CD14-positive monocyte (primary cell): ENCODE measurements at regions not wholly inside any gene's neighbourhood (a gene's known extent, or its start where the extent isn't known, plus 50 kb on each side); places are given as distances from the start of the nearest gene placed in this dataset.

Experiments
- DNase-seq, 3 donors: peaks; one replicate each; pipeline ENCODE4 v3.0.0-alpha.2; 2011 to 2022
- H2AFZ ChIP-seq: 2 replicates; pipeline ENCODE4 v1.6.0; 2012; ENCODE audit warnings: mild to moderate bottlenecking, low read depth, low read length, inconsistent platforms; ENCODE audit not compliant: insufficient read depth, poor library complexity, severe bottlenecking
- H3K27ac ChIP-seq, 2 donors: 1 replicate in 1 of 2; 2 replicates in 1 of 2; pipeline ENCODE4 v1.5.1; 2012 to 2013; ENCODE audit warnings: low read length in 2 of 2, control low read depth in 1 of 2, inconsistent platforms in 1 of 2, low read depth in 1 of 2, mild to moderate bottlenecking in 1 of 2
- H3K27me3 ChIP-seq, 2 donors: one replicate each; pipeline versions ENCODE4 v1.6.0 to v1.6.1; 2011 to 2013; ENCODE audit warnings: low read length in 2 of 2; ENCODE audit not compliant: control insufficient read depth in 2 of 2, insufficient read depth in 2 of 2
- H3K36me3 ChIP-seq, 2 donors: replicated peaks in 1 of 2; 1 replicate in 1 of 2; 2 replicates in 1 of 2; pipeline versions ENCODE4 v1.5.1 to v1.6.1; 2012 to 2013; ENCODE audit warnings: low read length in 2 of 2, control low read depth in 1 of 2, inconsistent platforms in 1 of 2, mild to moderate bottlenecking in 1 of 2; ENCODE audit not compliant: insufficient read depth in 2 of 2, control insufficient read depth in 1 of 2
- H3K4me1 ChIP-seq, 2 donors: 1 replicate in 1 of 2; 2 replicates in 1 of 2; pipeline versions ENCODE4 v1.5.1 to v1.6.1; 2012 to 2013; ENCODE audit warnings: low read length in 2 of 2, control low read depth in 1 of 2, inconsistent platforms in 1 of 2, mild to moderate bottlenecking in 1 of 2, moderate library complexity in 1 of 2; ENCODE audit not compliant: insufficient read depth in 2 of 2, control insufficient read depth in 1 of 2
- H3K4me2 ChIP-seq: replicated peaks from 2 replicates; pipeline ENCODE3; 2012; ENCODE audit warnings: low read length, moderate library complexity, mild to moderate bottlenecking; ENCODE audit not compliant: poor library complexity, severe bottlenecking; ENCODE audit errors: extremely low read depth
- H3K4me3 ChIP-seq, 3 experiments: fragments of 200-600 bp in 1 of 3; sonication (generic) in 1 of 3; replicated peaks in 1 of 3; 1 replicate in 2 of 3; 2 replicates in 1 of 3; pipeline ENCODE4 v1.5.1; 2011 to 2013; ENCODE audit warnings: low read length in 3 of 3, mild to moderate bottlenecking in 3 of 3, control low read depth in 2 of 3, low read depth in 2 of 3, inconsistent platforms in 1 of 3, moderate library complexity in 1 of 3
- H3K79me2 ChIP-seq: 2 replicates; pipeline ENCODE4 v1.6.0; 2012; ENCODE audit warnings: mild to moderate bottlenecking, control low read depth, inconsistent platforms, low read length, moderate library complexity; ENCODE audit not compliant: insufficient read depth
- H3K9ac ChIP-seq: 2 replicates; pipeline ENCODE4 v1.6.0; 2017; ENCODE audit warnings: low read length, mild to moderate bottlenecking; ENCODE audit not compliant: insufficient read depth, poor library complexity, severe bottlenecking
- H3K9me3 ChIP-seq, 2 donors: replicated peaks in 1 of 2; 1 replicate in 1 of 2; 2 replicates in 1 of 2; pipeline versions ENCODE4 v1.5.1 to v1.6.1; 2012 to 2013; ENCODE audit warnings: low read length in 2 of 2, control low read depth in 1 of 2; ENCODE audit not compliant: control insufficient read depth in 1 of 2, insufficient read depth in 1 of 2
- H4K20me1 ChIP-seq: 2 replicates; pipeline ENCODE4 v1.6.0; 2012; ENCODE audit warnings: mild to moderate bottlenecking, low read length, control low read depth, moderate library complexity; ENCODE audit not compliant: insufficient read depth
- H3K27ac Mint-ChIP-seq, 7 donors: one replicate each; pipeline ENCODE4 v1.8.0; 2020; ENCODE audit warnings: mild to moderate bottlenecking in 7 of 7, mixed read lengths in 7 of 7, moderate library complexity in 6 of 7, inconsistent platforms in 2 of 7
- H3K27me3 Mint-ChIP-seq, 3 donors: one replicate each; pipeline ENCODE4 v1.8.0; 2021 to 2022; ENCODE audit warnings: low read depth in 3 of 3, mild to moderate bottlenecking in 3 of 3, mixed read lengths in 3 of 3, moderate library complexity in 3 of 3, inconsistent platforms in 1 of 3
- H3K36me3 Mint-ChIP-seq, 2 donors: one replicate each; pipeline ENCODE4 v1.8.0; 2020; ENCODE audit warnings: mixed read lengths in 2 of 2, inconsistent platforms in 1 of 2, mild to moderate bottlenecking in 1 of 2
- H3K4me1 Mint-ChIP-seq: one replicate; pipeline ENCODE4 v1.8.0; 2020; ENCODE audit warnings: mild to moderate bottlenecking, mixed read lengths
- H3K4me3 Mint-ChIP-seq, 2 donors: one replicate each; pipeline ENCODE4 v1.8.0; 2020; ENCODE audit warnings: mild to moderate bottlenecking in 2 of 2, mixed read lengths in 2 of 2, moderate library complexity in 1 of 2
- H3K9me3 Mint-ChIP-seq, 7 donors: one replicate each; pipeline ENCODE4 v1.8.0; 2020 to 2022; ENCODE audit warnings: mixed read lengths in 7 of 7, mild to moderate bottlenecking in 6 of 7, moderate library complexity in 6 of 7, inconsistent platforms in 2 of 7
- CTCF ChIP-seq: fragments of 200-600 bp; IDR thresholded peaks from one replicate; pipeline ENCODE4 v1.8.0; 2022; ENCODE audit warnings: antibody characterized with exemption, mild to moderate bottlenecking
- WGBS: methylation state at CpG from one replicate; pipeline ENCODE4 v1.1.5; 2013; ENCODE audit warnings: missing lambda C conversion rate; ENCODE audit not compliant: insufficient coverage; 5-methylcytosine and 5-hydroxymethylcytosine counted together
- intact Hi-C, 2 donors: fragments of 100-400 bp; cut with micrococcal nuclease; formaldehyde crosslinking; loops; one replicate each; pipeline versions ENCODE4 v1.15.0 to v1.15.1; 2023

GRCh38 chr3:14322001-14322400, 80.4 kb upstream of the SLC6A6 start:
- no peaks in the 10 kb centered on the region for H3K27me3 ChIP-seq
- WGBS = 100% methylated on average over 1 of the region's 3 CpGs
- no peaks in the 10 kb centered on the region for H3K36me3 ChIP-seq
- no peak overlapping the region for H3K4me2 ChIP-seq
- no peaks in the 10 kb centered on the region for H3K79me2 ChIP-seq
- no peak overlapping the region for H3K4me3 ChIP-seq
- Mint-ChIP-seq H3K36me3 (peaks cover 2 to 3% of the 10 kb centered on the region in 2 donors), H3K9me3 (peaks cover 4 to 14% (median 8%) of the 10 kb centered on the region in 7 donors), H3K4me1 (peaks cover 8% of the 10 kb centered on the region), H3K27ac (no peak overlapping the region), H3K4me3 (no peak overlapping the region), H3K27me3 (peaks cover 3 to 9% (median 6%) of the 10 kb centered on the region in 3 donors)
- no peak overlapping the region for H2AFZ ChIP-seq
- peaks cover 0 to 13% of the 10 kb centered on the region in 2 donors for H3K9me3 ChIP-seq
- H4K20me1 ChIP-seq = no peaks in the 10 kb centered on the region
- H3K4me1 ChIP-seq = peaks cover 3 to 7% of the 10 kb centered on the region in 2 donors
- no peak for TF ChIP-seq CTCF
- no peak for DNase-seq
- H3K9ac ChIP-seq = no peak overlapping the region
- intact Hi-C loops = no loop called here
- H3K27ac ChIP-seq = no peak overlapping the region

GRCh38 chr3:14322667-14323295, 79.6 kb upstream of the SLC6A6 start:
- H3K4me1 Mint-ChIP-seq = peaks cover 8% of the 10 kb centered on the region
- no peak overlapping the region for H3K4me2 ChIP-seq
- no peak overlapping the region for H3K27ac ChIP-seq
- intact Hi-C loops = no loop called here
- no peaks in the 10 kb centered on the region for H4K20me1 ChIP-seq
- H2AFZ ChIP-seq = no peak overlapping the region
- H3K4me1 ChIP-seq = peaks cover 3 to 7% of the 10 kb centered on the region in 2 donors
- H3K9me3 Mint-ChIP-seq = peaks cover 4 to 14% (median 8%) of the 10 kb centered on the region in 7 donors
- H3K27me3 ChIP-seq = no peaks in the 10 kb centered on the region
- WGBS = 96% methylated on average over 11 of the region's 12 CpGs
- H3K36me3 ChIP-seq = no peaks in the 10 kb centered on the region
- no peak for TF ChIP-seq CTCF
- no peak overlapping the region for H3K27ac Mint-ChIP-seq
- H3K36me3 Mint-ChIP-seq = peaks cover 2 to 3% of the 10 kb centered on the region in 2 donors
- peak overlapping the region in 1 of 2 donors; percentile 21 for H3K4me3 Mint-ChIP-seq
- H3K9me3 ChIP-seq = peaks cover 0 to 13% of the 10 kb centered on the region in 2 donors
- peaks cover 2 to 10% (median 9%) of the 10 kb centered on the region in 3 donors for H3K27me3 Mint-ChIP-seq
- no peak for DNase-seq
- no peak overlapping the region for H3K9ac ChIP-seq
- no peaks in the 10 kb centered on the region for H3K79me2 ChIP-seq
- H3K4me3 ChIP-seq = no peak overlapping the region
